Activated CD8-positive, alpha-beta memory T cell treated with anti-CD3 and anti-CD28 coated beads, Interleukin-2, amount 50 U/mL, for 4 hours (primary cell): ENCODE measurements at regions not wholly inside any gene's neighbourhood (a gene's known extent, or its start where the extent isn't known, plus 50 kb on each side); places are given as distances from the start of the nearest gene placed in this dataset.

Experiments used
- DNase-seq: peaks from one replicate; pipeline ENCODE4 v3.0.0-alpha.2; 2020

DNA sequence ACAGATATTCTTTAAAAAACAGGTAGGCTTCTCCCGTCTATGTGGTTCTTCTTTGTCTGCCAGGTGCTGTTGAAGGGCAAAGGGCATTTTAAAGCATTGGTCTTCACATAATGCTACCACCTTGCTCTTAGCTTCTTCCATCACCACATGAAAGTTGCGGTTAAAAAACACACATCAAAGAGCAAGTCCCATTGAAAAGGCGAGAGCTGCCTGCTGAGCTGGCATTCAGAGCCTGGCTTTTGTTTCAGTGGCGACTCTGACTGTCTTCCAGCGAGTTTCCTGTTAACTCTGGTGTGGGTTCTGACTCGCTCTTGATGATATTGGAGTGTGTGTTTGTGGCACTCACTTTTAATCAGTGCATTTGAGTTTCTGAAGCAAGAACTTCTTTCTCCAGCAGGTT is 624.9 kb upstream of the FANCL start:
- no peak for DNase-seq

DNA sequence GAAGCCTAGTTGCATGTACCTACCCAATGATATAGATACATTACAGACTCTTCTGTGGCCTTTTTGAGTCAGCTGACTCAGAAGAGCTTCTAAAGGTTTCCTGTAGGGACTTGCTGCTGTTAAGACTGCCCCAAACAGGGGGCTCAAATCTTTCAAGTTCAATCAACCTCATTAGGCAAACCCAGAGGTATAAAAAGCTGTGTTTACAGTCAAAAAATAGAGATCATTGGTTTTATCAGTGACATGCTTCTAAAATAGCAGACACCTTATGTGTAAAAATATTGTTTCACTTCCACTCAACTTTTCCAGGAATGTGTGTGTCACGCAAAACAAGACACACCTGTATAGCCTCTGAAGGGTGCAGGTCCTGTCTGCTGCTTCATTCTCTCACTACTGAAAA is 624.3 kb upstream of the FANCL start:
- no peak for DNase-seq

DNA sequence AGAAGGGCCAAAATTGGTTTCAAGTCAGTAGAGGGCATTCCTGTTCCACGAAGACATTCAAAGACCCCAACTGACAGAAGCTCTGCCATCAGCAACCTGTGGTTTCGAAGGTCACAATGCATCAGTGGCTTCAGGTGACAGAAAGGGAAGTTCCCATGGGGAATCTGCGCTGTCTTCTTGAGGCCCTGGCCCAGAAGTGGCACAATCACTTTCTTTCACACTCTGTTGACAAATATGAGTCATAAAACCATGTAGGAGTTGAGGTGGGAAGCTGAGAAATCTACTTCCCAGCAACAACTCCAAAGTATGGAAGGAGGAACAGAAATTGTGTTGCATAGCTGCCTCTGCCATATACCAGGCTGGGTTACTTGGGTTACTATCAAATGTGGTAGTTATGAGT is 621.1 kb upstream of the FANCL start:
- no peak for DNase-seq

DNA sequence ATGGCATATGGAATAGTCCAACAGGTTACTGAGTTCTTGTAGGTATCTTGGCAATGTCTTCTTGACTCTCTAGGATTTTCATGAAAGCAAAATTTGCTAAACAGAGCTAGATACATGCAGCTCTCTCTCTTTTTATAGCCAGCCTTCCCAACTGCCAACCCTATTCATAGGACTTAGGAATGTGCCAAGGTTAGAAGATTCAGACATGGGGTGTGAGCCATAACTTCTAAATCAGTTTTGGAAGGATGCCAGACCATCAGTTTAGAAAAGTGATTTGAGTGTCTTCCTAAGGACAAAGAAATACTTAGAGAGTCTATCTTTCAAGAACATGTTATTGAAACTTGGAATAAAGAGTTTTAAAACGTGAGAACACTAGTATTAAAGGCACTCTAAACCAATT is 619.5 kb upstream of the FANCL start:
- no peak for DNase-seq

DNA sequence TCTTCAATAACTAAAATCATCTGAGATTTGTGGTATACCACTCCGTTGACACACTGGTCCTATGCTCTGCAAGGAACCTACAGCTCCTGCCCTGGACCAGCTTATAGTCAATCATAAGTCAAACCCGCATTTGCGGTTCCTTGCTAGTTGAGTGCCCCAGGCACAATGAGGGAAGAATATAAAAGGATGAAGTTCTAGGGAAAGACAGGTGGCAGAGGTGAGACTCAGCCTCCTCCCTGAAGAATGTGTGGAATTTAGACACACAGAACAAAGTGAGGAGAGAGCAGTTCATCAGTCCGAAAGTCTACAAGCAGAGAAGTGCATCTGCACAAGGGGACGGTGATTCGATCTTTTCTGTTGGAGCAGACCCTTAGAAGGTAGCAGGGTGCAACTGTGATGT is 615.0 kb upstream of the FANCL start:
- DNase-seq: no peak

DNA sequence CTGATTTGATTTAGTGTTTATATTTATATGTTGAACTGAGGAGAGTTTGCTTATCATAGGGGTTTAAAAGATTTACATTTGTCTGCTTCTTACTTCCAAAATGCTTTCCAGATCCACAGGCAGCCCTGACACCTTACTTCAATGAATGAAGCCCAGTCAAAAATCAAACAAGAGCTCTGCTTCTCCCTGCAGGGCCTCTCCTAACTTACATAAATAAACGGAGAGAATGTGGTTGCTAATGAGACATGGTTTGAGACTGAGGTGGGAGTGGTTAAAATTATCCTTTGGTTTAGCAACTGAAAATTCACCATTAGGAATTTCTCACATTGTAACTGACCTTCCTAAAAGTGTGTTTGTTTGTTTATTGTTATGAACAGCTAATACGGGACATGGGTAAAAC is 612.3 kb upstream of the FANCL start:
- DNase-seq: no peak

DNA sequence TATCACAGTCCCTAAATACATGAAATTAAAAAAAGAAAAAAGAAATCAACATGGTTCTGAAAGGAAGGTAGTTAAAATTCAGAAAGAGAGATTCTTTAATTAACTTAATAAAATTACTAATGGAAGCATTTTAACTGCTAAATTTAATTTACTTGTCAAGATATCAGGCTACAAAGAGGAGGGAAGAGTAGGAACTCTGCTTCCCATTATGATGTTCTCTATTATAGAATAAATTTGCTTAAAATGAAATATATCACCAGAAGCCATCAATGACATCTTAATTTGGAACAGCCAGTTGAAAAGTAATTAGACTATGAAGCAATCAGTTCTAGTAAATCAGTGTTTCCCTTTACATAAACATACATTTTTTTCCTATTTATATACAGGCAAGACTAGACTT is 611.8 kb upstream of the FANCL start:
- DNase-seq: no peak

DNA sequence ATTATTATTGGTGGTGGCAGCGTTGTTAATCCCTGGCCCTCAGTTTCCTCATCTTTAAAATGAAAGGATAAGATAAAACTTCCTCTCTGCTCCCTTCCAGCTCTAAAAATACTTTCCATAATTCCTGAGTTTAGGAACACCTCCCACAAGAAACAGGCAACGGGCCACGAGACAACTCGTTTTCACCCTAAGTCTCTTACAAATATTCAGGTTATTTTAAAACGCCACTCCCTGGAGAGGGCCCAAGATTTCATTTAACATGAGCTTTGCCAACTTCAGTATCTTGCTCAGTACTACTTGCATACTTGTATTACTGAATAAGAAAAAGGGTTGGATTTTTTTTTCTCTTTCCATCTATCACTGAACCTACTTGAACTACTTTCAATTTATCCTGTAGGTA is 611.1 kb upstream of the FANCL start:
- no peak for DNase-seq

DNA sequence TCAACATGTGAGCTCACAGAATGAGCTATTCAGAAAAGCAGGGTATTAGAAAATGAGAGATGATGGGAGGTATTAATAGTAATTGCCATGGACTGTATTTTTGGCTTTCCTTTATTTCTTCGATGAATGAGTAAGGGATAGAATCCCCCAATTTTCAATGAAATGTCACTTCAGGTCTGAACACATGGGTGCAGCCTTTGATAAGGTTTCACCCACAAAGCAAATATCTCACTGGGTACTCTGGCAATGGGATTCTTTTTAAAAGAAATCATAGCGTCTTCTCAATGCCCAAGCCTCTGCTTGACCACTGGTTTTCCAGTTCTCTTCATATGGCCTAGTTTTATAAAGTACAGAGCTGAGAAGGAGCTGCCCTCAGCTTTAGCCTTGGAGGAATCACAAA is 610.5 kb upstream of the FANCL start:
- DNase-seq: no peak

DNA sequence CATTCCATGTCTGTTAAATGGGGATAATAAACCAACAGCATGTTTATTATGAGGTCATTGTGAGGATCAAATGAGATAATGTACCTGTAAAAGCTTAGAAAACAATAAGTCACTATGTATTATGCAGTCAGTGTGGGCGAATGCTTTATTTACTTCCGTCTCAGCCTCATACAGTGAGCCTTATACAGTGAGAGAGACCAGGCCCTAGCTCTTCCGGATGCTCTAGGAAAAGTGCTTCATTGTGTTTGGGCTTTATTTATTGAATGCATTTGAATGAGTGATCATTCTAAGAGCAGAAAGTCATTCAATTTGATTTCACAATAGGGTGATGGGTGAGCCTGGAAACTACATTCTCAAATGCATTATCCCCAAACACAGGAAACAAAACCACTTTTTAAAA is 603.9 kb upstream of the FANCL start:
- no peak for DNase-seq

DNA sequence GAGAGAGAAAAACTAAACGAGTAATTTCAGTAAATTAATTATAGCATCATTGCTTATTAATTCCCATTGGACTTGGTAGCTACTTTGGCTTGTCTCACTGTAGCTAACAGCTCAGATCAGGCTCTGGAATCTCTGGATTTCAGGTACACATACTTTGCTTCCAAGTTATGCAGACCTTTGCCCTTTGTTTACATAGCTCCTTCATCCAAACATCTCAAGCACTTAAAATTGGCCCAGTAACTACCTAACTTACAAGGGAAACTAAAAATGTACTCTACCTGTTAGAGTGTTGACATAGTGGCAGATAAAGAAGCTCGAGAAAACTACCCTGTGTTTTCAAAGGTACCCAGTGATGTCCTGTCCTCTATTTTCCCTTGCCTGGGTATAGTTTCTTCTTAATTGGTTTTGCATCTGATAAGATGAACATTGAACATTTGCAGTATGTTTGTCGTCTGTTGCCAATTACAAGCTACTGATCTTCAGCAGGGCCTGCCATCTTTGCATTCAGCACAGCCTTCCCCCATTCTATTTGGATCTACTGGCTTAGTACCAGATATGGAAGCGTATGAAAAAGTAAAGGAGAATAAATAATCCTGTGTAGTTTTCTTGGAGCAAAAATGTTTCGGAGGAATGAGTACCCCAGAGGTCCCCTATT is 601.5 kb upstream of the FANCL start:
- DNase-seq: no peak

DNA sequence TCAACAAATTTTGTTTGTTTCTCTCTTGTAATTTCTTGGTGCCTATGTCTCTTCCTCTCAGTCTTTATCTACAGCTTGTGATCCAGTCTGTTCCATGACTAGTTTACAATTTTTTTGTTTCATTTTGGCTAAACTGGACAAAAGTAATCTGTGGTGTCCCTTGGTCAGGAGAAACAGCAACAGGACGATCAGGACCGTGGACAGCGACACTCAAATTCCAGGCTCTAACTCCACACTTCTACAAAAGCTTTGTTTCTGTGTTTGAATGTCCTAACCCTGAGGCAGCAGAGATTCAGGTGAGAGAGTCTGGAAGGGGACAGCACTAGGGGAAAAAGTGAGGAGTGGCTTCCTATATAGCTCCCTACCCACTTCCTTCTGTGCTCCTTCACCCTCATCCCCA is 593.3 kb upstream of the FANCL start:
- no peak for DNase-seq

DNA sequence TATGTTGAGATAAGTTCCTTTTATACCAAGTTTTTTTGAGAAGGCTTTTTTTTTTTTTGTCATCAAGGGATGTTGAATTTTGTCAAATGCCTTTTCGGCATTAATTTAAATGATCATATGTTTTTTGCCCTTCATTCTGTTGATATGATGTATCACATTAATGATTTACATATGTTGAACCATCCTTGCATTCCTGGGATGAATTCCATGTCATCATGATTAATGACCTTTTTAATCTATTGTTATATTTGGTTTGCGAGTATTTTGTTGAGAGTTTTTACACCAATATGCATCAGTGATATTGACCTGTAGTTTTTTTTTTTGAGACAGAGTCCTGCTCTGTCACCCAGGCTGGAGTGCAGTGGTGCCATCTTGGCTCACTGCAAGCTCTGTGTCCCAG is 585.7 kb upstream of the FANCL start:
- DNase-seq: no peak

DNA sequence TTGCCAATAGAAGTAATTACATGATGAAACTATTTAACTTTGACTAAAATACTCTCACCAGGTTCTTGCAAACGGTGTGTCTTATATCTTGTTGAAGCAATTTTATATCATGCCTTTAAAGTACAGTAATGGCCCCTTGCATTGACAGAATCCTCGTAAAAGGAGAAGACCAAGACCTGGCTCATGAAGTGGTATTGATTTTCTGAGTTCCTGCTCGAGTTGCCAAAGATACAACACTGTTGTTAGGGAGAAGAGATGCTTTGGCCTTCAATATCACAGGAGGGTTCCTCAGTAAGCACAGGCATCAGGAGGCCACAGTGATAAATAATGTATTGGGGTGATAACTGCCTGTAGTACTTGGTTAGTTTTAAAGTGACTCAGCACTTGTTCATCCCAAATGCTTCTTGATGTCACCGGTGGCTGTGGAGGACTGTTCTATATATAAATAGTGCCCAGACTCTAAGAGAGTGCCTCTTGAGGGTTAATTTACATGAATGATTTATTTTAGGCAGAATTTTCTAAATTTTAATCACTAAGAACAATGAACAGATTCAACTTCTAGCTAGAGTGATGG is 571.7 kb upstream of the FANCL start:
- DNase-seq: no peak

DNA sequence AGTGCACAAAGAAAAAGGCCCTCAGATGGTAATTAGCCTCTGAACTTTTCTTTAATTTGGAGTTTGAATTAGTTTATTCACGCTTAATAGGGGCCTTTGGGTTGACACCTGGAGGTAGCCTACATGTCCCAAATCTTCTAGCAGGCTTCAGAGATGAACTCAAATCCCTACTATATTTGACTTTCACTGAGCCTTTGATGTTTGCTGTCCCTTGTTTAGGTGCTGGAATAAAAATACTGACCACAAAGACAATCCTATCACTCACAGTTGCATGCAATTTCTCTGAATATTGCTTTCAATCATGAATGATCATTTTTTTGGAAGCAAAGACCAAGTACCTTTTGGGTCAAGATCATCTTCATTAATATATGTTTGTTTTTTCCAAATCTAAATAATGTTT is 564.0 kb upstream of the FANCL start:
- DNase-seq: no peak

DNA sequence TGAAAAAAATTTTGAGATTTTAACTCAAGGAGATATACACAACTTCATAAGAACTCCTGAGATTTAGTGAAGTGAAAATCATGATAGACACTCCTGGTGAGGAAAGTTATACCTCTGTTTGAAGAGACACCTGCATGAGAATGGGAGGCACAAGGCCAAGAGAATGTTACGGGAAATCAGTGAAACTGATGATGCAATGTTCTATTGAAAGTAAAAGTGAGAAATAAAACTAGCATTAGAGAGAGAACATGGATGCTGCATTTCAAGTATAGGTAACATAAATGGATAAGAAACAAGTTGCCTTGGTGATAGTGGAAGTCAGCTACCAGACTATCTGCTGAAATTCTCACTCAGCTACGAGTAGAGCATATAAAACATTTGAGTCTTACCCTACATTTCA is 562.1 kb upstream of the FANCL start:
- no peak for DNase-seq

DNA sequence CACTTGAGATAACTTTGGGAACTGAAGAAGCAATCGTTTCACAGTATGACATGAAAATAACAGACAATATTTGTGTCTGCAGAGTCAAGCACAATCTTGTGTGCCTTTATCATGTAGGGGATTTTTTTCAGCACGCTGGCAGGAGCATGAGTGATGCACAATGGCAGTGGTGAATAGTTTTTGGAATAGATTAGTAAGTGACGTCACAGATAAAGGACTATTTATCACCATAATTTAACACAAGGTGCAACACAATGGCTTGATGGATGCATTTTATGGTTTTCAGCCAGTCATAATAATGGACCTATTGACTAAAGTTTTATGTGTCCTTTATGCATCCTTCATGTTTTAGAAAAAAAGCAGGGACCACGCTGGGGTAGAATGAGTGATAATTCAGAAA is 559.8 kb upstream of the FANCL start:
- no peak for DNase-seq

DNA sequence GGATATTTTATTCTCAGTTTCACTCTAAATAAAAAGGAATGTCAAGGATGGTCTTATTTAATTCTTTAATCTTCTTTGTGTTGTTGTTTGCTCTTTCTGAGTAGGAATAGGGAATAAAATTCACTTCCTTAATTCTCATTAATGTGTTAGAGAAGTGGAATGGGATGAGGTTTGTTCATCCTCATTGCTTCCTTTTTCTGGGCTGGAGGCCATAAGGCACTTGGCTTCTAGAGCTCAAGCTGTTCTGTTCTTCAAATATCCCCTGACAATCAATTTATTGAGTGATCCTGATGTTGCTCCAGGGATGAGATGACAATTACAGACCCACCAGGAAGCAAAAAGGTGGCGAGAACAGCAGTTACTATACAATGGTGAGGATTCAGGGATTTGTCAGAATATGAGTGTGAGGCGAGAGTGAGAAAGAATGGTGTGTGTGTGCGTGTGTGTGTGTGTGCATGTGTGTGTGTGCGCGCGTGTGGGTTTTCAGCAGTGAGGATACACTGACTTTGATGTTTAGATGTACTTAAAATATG is 557.6 kb upstream of the FANCL start:
- no peak for DNase-seq

DNA sequence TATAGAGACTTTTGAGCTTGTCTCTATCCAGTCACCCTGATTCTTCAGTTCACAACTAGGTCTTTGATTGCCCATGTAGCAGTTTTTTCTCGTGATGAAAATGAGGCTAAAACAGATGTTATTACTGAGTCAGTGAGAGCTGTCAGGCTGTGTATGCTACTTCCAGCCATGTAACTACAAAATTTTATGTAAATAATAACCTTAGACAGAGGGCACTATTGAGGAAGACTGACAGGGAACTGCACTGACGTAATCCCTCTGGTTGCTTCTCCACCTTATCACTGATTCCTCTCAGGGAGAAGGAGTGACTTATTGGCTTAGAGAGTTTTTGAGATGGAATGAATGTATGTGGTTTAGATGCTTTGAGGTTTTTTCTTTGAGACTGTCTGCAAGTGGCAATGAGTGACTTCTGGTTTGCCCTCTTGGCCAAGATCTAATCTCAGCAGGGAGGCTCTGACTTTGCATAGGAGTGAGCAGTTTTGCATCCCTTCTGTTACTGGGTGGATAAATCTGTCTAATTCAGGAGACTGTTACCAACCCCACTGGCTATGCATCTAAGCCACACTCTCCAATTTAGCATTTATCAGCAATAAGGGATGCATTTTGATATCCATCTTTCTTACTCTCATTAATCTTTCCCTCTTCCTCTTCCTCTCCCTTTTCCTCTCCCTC is 555.2 kb upstream of the FANCL start:
- no peak for DNase-seq

DNA sequence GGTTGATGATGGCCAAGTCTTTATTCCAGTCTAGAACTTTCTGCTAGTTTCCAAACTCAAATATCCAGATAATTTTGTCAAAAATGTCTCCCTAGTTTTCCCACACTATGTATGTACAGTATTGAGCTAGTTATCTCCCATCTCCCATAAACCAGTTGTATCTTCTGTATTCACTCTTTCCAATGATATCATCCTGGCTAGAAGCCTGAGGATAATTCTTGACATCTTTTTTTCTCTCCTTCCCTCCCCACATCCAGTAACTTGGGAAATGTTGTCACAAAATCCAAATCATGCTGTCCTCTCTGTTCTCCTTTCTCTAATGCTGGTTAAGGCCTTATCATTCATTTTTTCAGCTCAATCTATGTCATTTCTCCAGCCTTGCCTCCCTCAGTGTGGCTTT is 553.8 kb upstream of the FANCL start:
- no peak for DNase-seq

DNA sequence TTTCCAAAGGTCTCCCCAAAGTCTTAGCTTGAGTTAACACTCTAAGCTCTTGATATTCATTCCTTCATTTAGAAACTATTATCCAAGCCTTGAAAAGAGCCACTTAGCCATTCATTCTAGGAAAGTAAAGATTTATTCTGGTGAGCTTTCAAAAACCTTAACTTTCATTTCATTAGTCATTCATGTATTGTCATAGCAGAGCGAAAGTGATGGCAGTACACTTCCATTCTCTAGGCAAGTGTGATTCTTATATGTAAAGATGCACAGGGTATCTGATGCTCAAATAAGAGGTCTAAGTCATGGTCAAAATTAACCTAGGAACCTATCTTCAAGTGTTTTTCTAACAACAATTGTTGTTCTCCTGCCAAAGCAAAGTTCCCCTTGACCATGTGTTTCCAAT is 553.0 kb upstream of the FANCL start:
- DNase-seq: no peak

DNA sequence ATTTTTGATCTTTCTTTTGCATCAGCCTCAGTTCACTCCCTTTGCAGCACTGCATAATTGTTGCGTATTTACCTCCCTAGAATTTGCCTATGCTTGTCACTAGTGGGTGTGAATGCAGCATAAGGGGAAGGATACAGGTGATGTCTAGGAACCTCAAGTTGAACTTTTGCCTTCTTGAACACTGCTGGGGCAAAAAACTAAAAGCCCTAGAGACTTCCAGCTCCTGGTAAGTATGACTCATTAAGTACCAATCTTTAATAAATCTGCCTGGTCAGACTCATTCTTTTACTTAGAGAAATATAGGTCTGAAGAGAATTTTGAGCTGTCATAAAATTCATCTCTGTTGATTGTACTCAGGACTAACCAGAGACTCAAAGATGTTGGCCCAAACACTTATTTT is 547.3 kb upstream of the FANCL start:
- no peak for DNase-seq

DNA sequence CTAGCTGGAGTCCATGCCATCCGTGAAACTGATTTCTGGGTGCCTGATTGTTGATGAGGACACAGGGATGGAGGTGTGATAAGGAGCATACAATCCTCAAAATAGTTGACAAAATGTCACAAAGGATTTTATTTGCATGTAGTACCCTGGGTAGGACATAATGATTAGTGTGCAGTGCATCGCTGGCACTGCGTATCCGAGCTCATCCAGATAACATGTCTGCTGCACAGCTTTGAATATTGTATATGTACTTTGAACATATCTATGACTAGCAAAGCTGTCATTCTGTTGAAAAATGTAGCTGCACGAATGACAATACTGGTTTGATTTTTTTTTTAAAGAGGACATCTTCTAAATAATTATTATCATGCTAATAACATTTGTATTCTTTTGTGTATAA is 529.7 kb upstream of the FANCL start:
- no peak for DNase-seq

DNA sequence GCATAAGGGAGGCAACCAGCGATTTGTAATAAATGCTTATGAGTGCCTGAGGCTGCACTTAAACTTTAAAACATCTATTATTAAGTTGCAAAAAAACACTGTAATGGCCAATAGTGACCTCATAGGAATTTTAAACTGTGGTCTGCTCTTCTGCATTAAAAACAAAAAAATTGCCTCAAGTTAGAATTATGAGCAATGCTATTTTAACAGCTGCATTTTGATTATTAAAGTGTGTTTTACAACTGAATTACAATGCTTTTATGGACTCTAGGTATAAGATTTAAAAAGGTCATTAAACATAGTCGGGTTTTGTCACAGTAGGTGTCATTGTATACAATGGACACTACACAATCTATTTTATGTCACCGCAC is 528.7 kb upstream of the FANCL start:
- no peak for DNase-seq
